GM19324 (cell line): ENCODE measurements at regions not wholly inside any gene's neighbourhood (a gene's known extent, or its start where the extent isn't known, plus 50 kb on each side); places are given as distances from the start of the nearest gene placed in this dataset.

Experiments
- ATAC-seq: cut with Tn5 transposase; IDR thresholded peaks from one replicate; pipeline ENCODE4 v1.9.1; 2021; ENCODE audit warnings: mild to moderate bottlenecking, moderate library complexity; ENCODE audit not compliant: unreplicated experiment, low FRiP score

DNA sequence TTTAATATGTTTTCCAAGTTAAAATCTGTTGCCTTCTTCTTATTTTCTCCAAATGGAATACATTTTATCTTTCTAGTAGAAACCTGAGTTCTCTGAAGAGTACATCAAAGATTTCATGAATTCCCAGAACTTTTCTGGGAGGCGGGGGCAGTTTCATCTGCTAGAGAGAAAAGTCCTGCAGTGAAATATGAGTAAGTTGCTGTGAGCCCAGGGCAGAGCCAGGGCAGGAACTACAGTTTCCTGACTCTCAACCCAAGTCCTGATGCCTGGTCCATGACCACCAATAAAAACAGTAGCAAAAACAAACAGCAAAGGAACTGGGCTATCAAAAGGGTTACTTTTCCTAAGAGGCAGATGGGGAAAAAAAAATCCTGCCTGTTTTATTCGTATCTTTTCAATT is 239.4 kb upstream of the CTSO start:
- ATAC-seq = no peak

DNA sequence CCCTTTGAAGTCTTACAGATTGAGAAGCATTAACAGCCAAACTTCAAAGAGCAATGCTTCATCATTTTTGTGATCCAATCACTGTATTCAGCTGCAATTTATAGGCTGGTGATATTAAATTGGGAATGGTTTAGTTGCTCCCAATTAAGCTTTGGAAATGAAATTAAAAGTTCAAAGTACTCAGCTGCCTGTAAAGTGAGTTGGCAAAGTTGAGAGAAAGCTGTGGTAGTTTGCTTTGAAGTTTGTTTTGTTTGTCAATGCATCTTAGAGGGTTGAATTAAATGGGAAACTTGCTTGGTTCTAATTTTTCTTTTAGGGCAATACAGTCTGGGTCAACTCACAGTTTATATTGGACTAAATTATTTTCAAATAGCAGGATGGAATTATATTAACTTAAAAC is 238.4 kb upstream of the CTSO start:
- ATAC-seq = no peak

DNA sequence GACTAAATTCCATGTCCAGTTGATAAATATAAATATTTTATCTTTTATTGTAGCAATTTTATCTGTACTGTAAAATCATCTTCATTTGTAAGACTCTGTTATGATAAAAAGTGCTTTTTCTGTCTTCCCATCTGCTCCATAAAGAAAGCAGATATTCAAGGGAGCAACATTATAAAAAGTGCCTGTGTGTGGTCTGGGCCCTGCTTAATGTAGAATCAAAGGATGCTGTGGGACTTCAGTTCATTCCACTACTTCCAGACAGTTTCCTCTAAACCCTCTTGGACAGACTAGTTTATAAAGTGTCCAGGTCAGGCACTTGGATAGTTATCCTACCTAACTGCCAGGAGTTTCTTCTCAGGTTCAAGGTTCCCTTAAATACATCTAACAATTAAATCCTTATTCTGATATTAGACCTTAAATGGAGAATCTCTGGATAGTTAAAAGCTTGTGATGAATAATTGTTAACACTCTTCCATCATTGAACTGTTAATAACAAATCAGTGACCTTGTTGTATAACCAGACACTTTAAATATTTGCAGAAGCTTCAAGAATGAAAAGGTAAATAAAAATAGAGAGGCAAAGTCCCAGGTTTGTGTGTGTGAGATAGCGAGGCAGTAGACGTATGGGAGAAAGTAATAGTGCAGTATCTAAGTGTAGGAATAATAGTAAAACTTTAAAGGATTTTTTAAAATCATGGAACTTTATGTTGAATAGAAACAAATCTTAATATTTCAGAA is 237.5 kb upstream of the CTSO start:
- no peak for ATAC-seq

DNA sequence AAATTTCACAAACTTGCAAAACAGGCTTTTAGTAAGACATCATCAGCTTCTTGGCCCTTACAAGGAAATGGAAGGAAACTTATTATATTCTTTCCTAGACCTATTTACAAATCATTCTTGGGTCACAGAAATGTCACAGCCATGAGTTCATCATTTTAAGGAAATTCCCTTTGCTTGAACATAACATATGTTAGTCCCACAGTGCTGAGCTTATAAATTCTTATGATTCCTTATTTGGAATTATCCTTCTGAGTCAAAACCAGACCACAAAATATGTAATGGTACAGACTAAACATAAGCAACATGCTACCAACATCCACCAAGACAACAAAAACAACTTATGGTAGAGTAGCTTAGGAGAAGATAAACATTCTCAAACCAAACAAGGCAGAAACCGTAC is 236.9 kb upstream of the CTSO start:
- ATAC-seq = no peak

DNA sequence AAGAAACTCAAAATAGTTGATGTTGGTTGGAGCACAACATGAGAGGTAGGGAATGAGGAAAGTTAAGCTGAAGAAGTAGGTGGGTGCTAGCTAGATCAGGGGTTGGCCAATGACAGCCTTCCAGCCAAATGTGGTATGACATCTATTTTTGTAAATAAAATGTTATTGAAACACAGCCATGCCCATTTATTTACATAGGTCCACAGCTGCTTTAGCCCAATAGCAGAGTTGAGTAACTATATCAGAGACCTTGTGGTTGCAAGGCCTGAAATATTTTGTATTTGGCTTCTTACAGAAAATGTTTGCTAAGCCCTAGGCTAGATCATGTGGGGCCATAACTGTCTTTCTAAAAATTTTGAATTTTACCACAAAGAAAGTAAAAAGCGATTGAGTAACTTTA is 234.9 kb upstream of the CTSO start:
- ATAC-seq = no peak

DNA sequence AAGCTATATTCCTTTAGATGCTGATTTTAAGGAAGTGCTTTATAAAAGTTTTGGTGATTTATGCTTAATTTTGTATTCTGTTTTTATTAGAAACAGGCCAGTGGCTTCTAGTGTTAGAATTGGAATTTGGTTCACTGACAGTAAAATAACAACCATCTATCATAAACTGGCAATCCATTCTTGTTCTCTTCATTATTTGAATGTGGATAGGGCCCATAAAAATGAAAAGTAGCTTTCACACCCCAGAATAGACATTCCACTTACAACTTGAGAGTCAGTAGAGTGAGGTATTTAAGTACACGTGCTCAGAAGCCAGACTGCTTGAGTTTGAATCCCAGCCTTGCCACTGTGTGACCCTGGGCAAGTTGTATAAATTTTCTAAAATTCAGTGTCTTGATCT is 232.4 kb upstream of the CTSO start:
- no peak for ATAC-seq

DNA sequence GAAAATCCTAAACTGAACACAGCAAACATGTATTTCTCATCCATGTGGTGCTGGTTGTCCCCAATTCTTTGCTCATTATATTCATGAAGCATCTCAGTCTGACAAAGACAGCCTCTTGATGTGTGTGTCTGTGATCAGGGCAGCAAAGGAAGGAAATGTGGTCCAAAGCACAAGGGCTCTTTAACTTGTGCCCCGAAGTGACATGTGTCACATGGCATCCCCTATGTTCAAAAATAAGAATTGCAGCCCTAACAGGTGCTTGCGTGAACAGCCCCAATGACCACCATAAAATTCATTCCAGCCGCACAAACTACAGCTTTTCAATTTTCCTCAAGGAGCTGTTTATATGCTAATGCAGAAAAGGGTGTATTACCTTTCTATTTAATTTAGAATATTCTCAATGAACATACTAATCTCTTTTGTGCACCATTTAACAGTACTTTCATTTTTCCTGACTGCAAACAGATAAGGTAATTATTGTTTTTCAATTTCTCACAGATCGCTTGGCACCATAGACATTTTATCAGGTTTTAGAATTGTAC is 231.9 kb upstream of the CTSO start:
- no peak for ATAC-seq

DNA sequence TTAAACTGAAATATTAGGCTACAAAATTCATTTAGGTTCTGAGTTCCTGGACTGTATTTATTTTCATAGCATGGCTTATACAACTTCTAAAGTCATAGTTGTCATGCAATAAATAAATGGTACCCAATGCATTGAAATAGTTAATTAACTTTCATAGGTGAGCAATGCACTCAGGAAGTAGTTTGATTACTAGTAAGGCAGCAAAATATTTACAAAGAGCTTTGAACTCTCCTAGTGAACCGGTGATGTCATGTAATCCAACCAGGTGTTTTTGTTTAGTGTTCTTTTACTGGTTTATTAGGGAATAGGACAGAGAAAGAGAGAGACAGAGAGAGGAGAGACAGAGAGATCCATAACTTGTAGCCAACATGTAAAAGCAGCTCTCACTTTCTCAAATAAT is 228.6 kb upstream of the CTSO start:
- no peak for ATAC-seq

DNA sequence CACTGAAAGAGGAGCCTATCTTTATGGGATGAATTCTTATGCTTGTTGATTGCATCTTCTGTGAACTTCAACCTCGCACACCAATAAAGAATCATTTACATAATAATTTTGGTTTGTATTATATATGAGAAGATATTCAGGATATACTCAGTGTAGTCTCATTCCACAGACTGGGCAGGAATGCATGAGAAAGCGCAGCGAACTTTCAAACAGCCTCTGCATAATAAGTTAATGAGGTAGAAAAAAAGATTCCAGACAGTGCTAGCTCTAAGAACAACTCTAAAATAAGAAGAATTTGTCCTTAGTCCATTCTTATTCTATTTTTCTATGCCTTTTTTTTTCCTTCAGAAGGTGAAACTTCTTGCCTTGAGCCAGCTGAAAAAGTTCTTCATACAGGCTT is 224.3 kb upstream of the CTSO start:
- no peak for ATAC-seq

DNA sequence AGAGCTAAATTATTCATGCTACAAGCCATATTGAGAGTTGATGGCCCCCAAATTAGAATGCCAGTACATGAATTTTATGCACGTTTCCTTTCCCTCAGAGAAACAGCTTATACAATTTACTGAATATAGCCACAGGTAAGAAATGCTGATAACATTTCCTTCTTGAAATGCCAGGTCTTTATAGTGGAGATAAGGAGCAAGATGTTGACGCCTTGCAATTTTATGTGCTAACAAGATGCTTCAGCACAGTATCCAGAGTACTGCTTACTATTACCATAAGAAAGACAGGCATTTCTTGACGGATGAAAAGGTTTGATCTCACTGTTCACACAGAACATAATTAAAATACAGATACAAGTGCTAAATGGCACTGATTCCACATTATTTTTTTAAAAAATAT is 223.2 kb upstream of the CTSO start:
- no peak for ATAC-seq

DNA sequence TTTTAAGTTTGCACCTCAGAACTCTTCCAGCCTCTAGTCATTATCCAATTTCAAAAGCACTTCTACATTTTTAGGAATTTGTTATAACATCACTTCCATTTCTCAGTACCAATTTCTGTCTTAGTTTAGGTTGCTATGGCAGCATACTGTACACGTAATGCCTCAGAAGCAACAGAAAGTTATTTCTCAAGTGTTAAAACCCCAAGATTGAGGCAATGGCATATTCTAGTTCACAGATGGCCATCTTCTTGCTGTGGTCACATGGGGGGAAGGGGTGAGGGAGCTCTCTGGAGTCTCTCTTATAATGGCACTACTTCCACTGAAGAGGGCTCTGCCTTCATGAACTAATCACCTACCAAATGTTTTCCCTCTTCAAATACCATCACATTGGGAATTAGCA is 220.3 kb upstream of the CTSO start:
- ATAC-seq = no peak

DNA sequence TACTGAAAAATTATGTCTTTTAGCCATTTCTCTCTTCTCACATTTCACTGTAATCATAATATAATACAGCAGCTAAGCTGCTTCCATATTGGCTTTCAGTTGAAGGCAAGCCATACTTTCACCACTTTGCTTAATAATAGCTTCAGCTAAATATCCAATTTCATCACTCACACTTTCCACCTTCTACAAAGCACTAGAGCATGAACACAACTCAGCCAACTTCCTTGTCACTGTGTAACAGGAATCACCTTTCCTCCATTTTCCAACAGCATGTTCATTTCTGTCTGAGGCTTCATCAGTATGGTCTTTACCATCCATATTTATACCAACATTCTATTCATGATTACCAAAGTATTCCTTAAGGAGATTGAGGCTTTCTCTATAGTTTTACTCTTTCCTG is 219.8 kb upstream of the CTSO start:
- ATAC-seq = no peak

DNA sequence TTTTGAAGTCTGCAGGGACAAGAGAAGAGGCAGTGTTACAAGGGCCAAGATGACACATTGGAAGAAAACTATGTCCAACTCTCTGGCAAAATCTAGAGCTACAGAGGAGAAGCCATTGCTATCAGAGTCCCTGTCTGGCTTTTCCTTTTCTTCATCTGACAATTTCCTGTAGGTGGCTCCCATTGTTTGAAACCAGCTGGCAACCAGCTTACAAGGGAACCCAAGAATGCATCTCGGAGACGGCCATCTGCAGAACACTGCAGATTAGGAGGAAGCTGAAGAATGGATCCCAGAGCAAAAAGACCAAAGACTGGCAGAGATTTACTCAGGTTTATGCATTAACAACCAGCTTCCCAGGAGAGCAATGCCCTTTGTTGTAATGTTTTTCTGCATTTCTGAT is 216.2 kb upstream of the CTSO start:
- ATAC-seq = no peak

DNA sequence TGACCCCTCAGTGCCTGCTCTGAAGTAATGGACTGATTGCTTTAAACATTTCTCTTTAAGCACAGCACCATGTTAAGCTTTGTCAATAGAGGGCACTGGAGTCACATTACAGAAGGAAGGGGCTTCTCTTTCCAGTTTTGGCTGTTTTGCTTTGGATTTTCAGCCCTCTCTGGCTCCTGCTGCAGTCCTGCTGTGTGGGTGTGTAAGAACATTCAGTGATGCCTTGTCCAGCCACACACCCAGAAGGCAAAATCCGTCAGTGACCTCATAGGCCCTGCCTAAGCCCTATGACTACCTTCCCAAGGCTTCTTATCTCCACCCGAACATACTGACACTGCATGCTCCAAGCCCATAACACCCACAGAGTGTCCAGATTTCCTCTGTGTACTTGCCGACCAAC is 215.3 kb upstream of the CTSO start:
- peak; percentile 45 for ATAC-seq

DNA sequence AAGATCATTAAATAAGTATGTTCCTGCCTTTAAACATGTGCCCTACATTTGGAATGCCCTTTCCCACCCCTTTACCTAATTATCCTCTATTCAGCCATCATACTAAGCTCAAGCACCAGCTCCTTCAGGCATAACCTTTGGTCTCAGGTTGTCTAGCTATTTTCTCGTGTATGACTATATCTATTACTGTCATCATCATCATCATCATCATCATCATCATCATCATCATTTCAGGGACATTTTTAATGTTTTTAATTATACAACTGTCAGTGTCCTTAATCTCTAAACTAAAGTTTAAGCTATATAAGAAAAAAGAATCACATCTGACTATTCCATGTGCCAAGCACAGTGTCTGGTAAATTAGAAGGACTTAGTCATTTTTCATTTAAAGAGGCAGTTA is 214.6 kb upstream of the CTSO start:
- ATAC-seq = no peak

DNA sequence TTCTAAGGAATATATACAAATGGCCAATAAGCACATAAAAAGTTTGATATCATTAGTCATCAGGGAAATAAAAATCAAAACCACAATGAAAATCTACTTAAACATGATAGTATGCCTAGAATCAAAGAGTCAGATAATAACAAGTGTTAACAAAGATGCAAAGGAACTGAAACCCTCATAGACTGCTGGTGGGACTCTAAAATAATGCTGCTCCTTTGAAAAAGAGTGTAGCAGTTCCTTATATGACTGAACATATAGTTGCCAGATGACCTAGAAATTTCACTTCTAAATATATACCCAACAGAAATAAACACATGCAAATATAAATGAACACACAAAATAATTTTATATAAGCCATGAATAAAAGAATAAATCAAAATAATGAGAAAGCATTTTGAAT is 205.1 kb upstream of the CTSO start:
- no peak for ATAC-seq

DNA sequence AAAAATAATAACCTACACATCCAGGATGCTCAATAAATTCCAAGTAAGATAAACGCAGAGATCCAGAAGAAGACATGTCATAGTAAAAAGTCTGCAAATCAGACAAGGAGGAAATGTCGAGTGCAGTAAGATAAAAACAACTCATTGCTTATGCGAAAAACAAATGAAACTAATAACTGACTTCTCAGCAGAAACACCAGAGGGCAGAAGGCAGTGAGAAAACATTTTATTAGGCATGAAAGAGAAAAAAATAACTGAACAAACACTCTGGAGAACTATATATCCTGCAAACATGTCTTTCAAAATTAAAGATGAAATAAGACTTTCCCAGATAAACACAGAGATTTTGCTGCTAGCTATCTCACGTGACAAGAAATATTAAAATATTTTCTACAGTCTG is 201.3 kb upstream of the CTSO start:
- ATAC-seq = no peak

DNA sequence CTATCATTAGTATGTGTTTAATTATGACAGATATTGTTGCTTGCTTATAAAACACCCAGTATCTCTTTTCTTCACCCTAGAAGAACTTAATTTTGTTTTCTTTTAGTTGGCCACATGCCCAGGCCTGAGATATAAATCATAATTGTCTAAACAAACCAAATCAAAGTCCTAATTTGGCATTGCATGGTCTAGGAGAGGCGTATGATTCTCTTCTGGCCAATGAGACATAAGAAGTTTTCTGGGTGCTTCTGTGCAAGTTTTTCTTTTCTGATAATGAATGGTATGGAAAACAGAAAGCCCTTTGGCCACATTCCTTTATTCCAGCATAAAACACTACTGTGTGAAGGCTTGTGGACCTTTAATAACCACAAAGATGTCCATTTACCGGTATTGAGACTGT is 192.9 kb upstream of the CTSO start:
- no peak for ATAC-seq

DNA sequence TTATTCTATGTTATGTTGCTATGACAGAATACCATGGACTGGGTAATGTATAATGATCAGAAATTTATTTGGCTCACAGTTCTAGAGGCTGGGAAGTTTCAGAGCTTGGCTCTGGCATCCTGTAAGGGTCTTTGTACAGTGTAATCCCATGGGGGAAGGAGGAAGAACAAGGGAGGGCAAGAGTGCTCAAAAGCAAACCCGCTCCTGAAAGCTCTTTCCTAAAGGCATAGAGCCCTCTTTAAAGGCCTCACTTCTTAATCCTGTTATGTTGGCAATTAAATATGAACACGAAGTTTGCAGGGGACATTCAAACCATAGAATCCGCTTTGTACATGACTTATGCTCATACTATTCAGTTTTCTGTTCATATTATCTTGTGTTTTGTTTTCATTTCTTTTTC is 191.3 kb upstream of the CTSO start:
- no peak for ATAC-seq

DNA sequence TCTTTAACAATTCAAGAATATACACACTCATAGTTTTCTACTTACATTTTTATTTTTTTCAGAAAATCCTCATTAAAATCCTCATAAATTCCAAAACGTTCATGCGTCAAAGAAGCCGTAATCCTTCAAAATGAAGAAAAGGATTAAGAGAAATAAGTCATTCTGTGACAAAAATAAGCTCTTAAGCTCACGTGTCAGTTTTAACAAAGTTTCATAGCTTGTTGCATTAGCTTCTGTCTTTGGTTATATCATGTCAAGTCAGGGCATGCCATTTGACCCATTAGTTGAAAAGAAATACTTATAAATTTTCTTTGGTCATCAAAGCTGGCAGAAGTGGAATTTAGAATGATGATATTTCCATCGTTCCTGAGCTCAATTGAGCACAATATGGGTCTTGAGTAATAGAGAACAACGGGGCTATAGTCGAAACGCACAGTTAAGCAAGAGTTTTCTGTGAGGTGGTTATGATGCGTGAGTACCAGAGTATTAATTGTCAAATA is 185.2 kb upstream of the CTSO start:
- ATAC-seq = no peak

DNA sequence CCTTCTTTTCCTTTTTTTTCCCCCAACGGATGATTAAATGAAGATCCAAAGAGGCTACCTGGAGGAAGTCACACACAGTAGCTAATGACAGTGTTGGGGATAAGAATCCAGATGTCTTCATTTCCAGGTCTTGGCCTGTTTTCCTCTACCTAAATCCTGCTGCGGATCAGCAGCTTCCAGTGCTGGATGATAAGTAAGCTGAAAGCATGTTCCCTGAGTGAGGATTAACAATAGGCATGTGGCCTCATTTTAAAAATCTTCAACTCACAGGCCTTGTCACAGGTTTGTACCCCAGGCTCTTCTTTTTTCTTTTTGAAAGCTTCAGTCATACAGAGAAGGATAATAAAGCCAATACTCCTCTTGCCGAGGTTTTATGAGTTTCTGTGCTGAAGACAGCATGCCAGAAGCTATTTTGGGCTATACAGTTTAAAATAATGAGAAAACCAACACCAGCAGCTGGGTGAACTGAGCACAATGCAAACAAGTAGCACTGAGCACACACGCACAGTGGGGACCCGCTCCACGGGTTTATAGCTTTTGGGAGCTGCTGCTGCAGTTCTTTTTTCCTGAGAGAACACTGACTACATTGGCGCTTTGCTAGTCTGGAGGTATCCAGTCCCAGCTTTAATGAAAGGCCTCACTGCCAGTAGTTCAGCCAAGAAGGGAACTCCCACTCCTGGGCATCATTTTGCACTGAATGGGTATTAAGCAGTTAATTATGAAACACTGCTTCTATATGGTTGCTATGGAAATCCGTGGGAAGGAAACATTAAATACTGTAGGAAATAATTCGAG is 184.2 kb upstream of the CTSO start:
- no peak for ATAC-seq

DNA sequence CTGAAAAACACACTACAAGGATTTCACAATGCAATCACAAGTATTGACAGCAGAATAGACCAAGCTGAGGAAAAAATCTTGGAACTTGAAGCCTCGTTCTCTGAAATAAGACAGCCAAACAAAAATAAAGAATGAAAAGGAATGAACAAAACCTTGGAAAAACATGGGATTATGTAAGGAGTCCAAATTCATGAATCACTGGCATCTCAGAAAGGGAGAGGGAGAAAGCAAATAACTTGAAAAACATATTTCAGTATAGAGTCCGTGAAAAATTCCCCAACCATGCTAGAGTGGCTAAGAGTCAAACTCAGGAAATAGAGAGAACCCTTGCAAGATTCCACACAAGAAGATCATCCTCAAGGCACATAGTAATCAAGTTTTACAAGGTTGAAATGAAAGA is 178.5 kb upstream of the CTSO start:
- ATAC-seq = no peak
